B cell (primary cell): ENCODE measurements at regions not wholly inside any gene's neighbourhood (a gene's known extent, or its start where the extent isn't known, plus 50 kb on each side); places are given as distances from the start of the nearest gene placed in this dataset.

ENCODE experiments used
- ATAC-seq: fragments of 200-7000 bp; cut with Tn5 transposase; one replicate; pipeline ENCODE4 v1.10.0; 2021; ENCODE audit warnings: low read depth, mild to moderate bottlenecking, moderate number of reproducible peaks, moderate library complexity
- CTCF ChIA-PET: fragments of 350-600 bp; sonication (Branson Sonifier 250); formaldehyde crosslinking; loops from one replicate; lab custom pipeline; 2021; ENCODE audit warnings: antibody characterized with exemption, inconsistent platforms; lab: Charles Lee
- POLR2A ChIA-PET: fragments of 350-600 bp; sonication (Branson Sonifier 250); formaldehyde crosslinking; loops from one replicate; lab custom pipeline; 2021; ENCODE audit warnings: antibody characterized with exemption; lab: Charles Lee
- DNase-seq: peaks from one replicate; pipeline ENCODE4 v3.0.0; 2013
- H2AFZ ChIP-seq: 2 replicates; pipeline ENCODE4 v1.6.1; 2012; ENCODE audit warnings: mild to moderate bottlenecking, low read depth, low read length; ENCODE audit not compliant: insufficient read depth, poor library complexity, severe bottlenecking
- H3K27ac ChIP-seq, 2 donors: 1 replicate in 1 of 2; 2 replicates in 1 of 2; pipeline ENCODE4 v1.5.1; 2012 to 2013; ENCODE audit warnings: low read length in 2 of 2, mild to moderate bottlenecking in 2 of 2, moderate library complexity in 1 of 2
- H3K27me3 ChIP-seq, 4 experiments: fragments of 200-600 bp in 1 of 4; sonication (generic) in 1 of 4; replicated peaks in 1 of 4; 1 replicate in 2 of 4; 2 replicates in 2 of 4; pipeline versions ENCODE4 v1.6.1 to v1.7.0; 2013 to 2016; ENCODE audit warnings: low read length in 3 of 4, mild to moderate bottlenecking in 2 of 4, mixed read lengths in 1 of 4, moderate library complexity in 1 of 4; ENCODE audit not compliant: insufficient read depth in 4 of 4, control insufficient read depth in 3 of 4; ENCODE audit errors: control extremely low read depth in 1 of 4
- H3K36me3 ChIP-seq, 2 experiments: replicated peaks in 1 of 2; 1 replicate in 1 of 2; 2 replicates in 1 of 2; pipeline versions ENCODE4 v1.6.1 to v1.7.1; 2013; ENCODE audit warnings: low read length in 1 of 2; ENCODE audit not compliant: insufficient read depth in 2 of 2, control insufficient read depth in 1 of 2; ENCODE audit errors: control extremely low read depth in 1 of 2, extremely low read depth in 1 of 2
- H3K4me1 ChIP-seq, 2 donors: fragments of 200-600 bp in 1 of 2; sonication (generic) in 1 of 2; 1 replicate in 1 of 2; 2 replicates in 1 of 2; pipeline versions ENCODE4 v1.5.1 to v1.6.1; 2013 to 2017; ENCODE audit warnings: low read length in 2 of 2; ENCODE audit not compliant: control insufficient read depth in 2 of 2, insufficient read depth in 2 of 2
- H3K4me2 ChIP-seq: replicated peaks from 2 replicates; pipeline ENCODE3; 2012; ENCODE audit warnings: mild to moderate bottlenecking, low read depth, low read length; ENCODE audit not compliant: poor library complexity, severe bottlenecking
- H3K4me3 ChIP-seq, 5 experiments: fragments of 200-600 bp in 1 of 5; sonication (generic) in 1 of 5; 1 replicate in 3 of 5; 2 replicates in 2 of 5; pipeline versions ENCODE4 v1.5.1 to v1.7.0; 2011 to 2016; ENCODE audit warnings: low read length in 4 of 5, mild to moderate bottlenecking in 4 of 5, low read depth in 2 of 5, control low read depth in 1 of 5, moderate library complexity in 1 of 5; ENCODE audit not compliant: insufficient read depth in 1 of 5; ENCODE audit errors: control extremely low read depth in 1 of 5, extremely low read depth in 1 of 5
- H3K79me2 ChIP-seq: fragments of 200-600 bp; sonication (generic); one replicate; pipeline ENCODE4 v1.6.0; 2016; ENCODE audit warnings: low read length; ENCODE audit not compliant: control insufficient read depth, insufficient read depth
- H3K9ac ChIP-seq: fragments of 200-600 bp; sonication (generic); 2 replicates; pipeline ENCODE4 v1.6.1; 2017; ENCODE audit warnings: mild to moderate bottlenecking, low read length, moderate library complexity
- H3K9me3 ChIP-seq, 3 donors: one replicate each; pipeline versions ENCODE4 v1.6.1 to v1.7.1; 2013; ENCODE audit warnings: low read length in 2 of 3; ENCODE audit not compliant: control insufficient read depth in 2 of 3, insufficient read depth in 1 of 3; ENCODE audit errors: control extremely low read depth in 1 of 3
- H4K20me1 ChIP-seq: 2 replicates; pipeline ENCODE4 v1.6.0; 2012; ENCODE audit warnings: mild to moderate bottlenecking, low read length; ENCODE audit not compliant: insufficient read depth, control insufficient read depth, poor library complexity, severe bottlenecking
- H3K27ac Mint-ChIP-seq: one replicate; pipeline ENCODE4 v1.8.0; 2021; ENCODE audit warnings: mixed read lengths
- H3K27me3 Mint-ChIP-seq: one replicate; pipeline ENCODE4 v1.8.0; 2021; ENCODE audit warnings: mixed read lengths
- H3K4me1 Mint-ChIP-seq: one replicate; pipeline ENCODE4 v1.8.0; 2021; ENCODE audit warnings: mixed read lengths
- H3K4me3 Mint-ChIP-seq: one replicate; pipeline ENCODE4 v1.8.0; 2021; ENCODE audit warnings: mixed read lengths
- H3K9me3 Mint-ChIP-seq: one replicate; pipeline ENCODE4 v1.8.0; 2022; ENCODE audit warnings: mixed read lengths; ENCODE audit not compliant: insufficient read depth
- CTCF ChIP-seq: fragments of 200-600 bp; IDR thresholded peaks from one replicate; pipeline ENCODE4 v1.8.0; 2022; ENCODE audit warnings: antibody characterized with exemption, mild to moderate bottlenecking
- EZH2 ChIP-seq: IDR thresholded peaks from 2 replicates; pipeline ENCODE4 v1.6.1; 2012; ENCODE audit warnings: borderline replicate concordance, low read depth, mild to moderate bottlenecking, moderate library complexity, low read length; ENCODE audit not compliant: insufficient read depth, poor library complexity, severe bottlenecking
- WGBS: methylation state at CpG from one replicate; pipeline ENCODE4 v1.1.5; 2013; ENCODE audit warnings: missing lambda C conversion rate; ENCODE audit not compliant: insufficient coverage; 5-methylcytosine and 5-hydroxymethylcytosine counted together
- intact Hi-C: fragments of 100-400 bp; cut with micrococcal nuclease; formaldehyde crosslinking; loops from one replicate; pipeline ENCODE4 v1.10.0; 2022

- Mint-ChIP-seq H3K4me1 (no peaks in the 10 kb centered on the region), H3K27ac (no peak overlapping the region), H3K27me3 (no peaks in the 10 kb centered on the region), H3K9me3 (peaks cover 3% of the 10 kb centered on the region), H3K4me3 (no peak overlapping the region)
- POLR2A ChIA-PET: no interaction called here
- Histone ChIP-seq H3K27me3 (no peaks in the 10 kb centered on the region), H3K79me2 (no peaks in the 10 kb centered on the region), H3K9ac (no peak overlapping the region), H3K27ac (no peak overlapping the region), H3K9me3 (no peaks in the 10 kb centered on the region), H3K4me1 (no peaks in the 10 kb centered on the region), H3K4me3 (no peak overlapping the region), H2AFZ (no peak overlapping the region), H3K36me3 (no peaks in the 10 kb centered on the region), H4K20me1 (no peaks in the 10 kb centered on the region), H3K4me2 (no peak overlapping the region)
- TF ChIP-seq EZH2 (no peak), CTCF (no peak)
- WGBS: 100% methylated on average over 1 of the region's 4 CpGs
- ATAC-seq: no peak
- CTCF ChIA-PET: no interaction called here
- DNase-seq: no peak
- intact Hi-C loops: no loop called here
These were observed 1525.7 kb upstream of the TENM3 start for GRCh38 chr4:180717451-180718033.

- H3K4me1 ChIP-seq: no peaks in the 10 kb centered on the region
These were observed 1521.8 kb upstream of the TENM3 start for GRCh38 chr4:180721356-180721755.

More at GRCh38 chr4:180721356-180721755, 1521.8 kb upstream of the TENM3 start:
- ATAC-seq (no peak), DNase-seq (no peak)
- no peaks in the 10 kb centered on the region for H3K36me3 ChIP-seq
- H2AFZ ChIP-seq: no peak overlapping the region
- ChIA-PET CTCF (no interaction called here), POLR2A (no interaction called here)
- peaks cover 3% of the 10 kb centered on the region for H3K9me3 Mint-ChIP-seq
- intact Hi-C loops: no loop called here
- H3K9me3 ChIP-seq: no peaks in the 10 kb centered on the region
- no peak overlapping the region for H3K9ac ChIP-seq
- no peaks in the 10 kb centered on the region for H4K20me1 ChIP-seq
- WGBS: 75% methylated on average over 6 of the region's 6 CpGs
- H3K79me2 ChIP-seq: no peaks in the 10 kb centered on the region
- H3K4me3 Mint-ChIP-seq: no peak overlapping the region
- no peak overlapping the region for H3K27ac ChIP-seq
- H3K27me3 Mint-ChIP-seq: no peaks in the 10 kb centered on the region
- TF ChIP-seq CTCF: no peak
- TF ChIP-seq EZH2: no peak
- H3K4me2 ChIP-seq: no peak overlapping the region
- H3K4me3 ChIP-seq: no peak overlapping the region
- no peak overlapping the region for H3K27ac Mint-ChIP-seq
- H3K27me3 ChIP-seq: no peaks in the 10 kb centered on the region
- no peaks in the 10 kb centered on the region for H3K4me1 Mint-ChIP-seq
